IMR-90 (cell line): ENCODE measurements at regions not wholly inside any gene's neighbourhood (a gene's known extent, or its start where the extent isn't known, plus 50 kb on each side); places are given as distances from the start of the nearest gene placed in this dataset.

ENCODE experiments used
- ATAC-seq: fragments of 200-7000 bp; cut with Tn5 transposase; 2 replicates; pipeline ENCODE4 v1.9.1; 2020; ENCODE audit warnings: low read depth, mild to moderate bottlenecking, moderate library complexity
- BruUV-seq: library from RNA; stranded (reverse); fragments of 400-500 nt; replicated peaks from 2 replicates; lab custom pipeline; 2021; lab: Mats Ljungman, UMichigan
- CTCF ChIA-PET: fragments of 300-600 bp; formaldehyde crosslinking; extraction: SDS; loops from one replicate; lab custom pipeline; 2021; ENCODE audit warnings: antibody characterized with exemption; lab: Yijun Ruan, JAX
- POLR2A ChIA-PET: fragments of 300-600 bp; sonication (Branson Sonifier 250); formaldehyde crosslinking; loops from one replicate; lab custom pipeline; 2022; ENCODE audit warnings: antibody characterized with exemption; ENCODE audit not compliant: unreplicated experiment; lab: Charles Lee
- DNase-seq: peaks from one replicate; pipeline ENCODE4 v3.0.0; 2013
- H2AFZ ChIP-seq: replicated peaks from 2 replicates; pipeline ENCODE3; 2013; ENCODE audit warnings: low read length, mild to moderate bottlenecking; ENCODE audit not compliant: poor library complexity
- H2AK5ac ChIP-seq: 2 replicates; pipeline ENCODE4 v1.6.1; 2013; ENCODE audit warnings: low read depth, low read length, inconsistent platforms
- H2AK9ac ChIP-seq: replicated peaks from 2 replicates; pipeline ENCODE3; 2013; ENCODE audit warnings: mild to moderate bottlenecking, low read depth, low read length, moderate library complexity; ENCODE audit not compliant: poor library complexity
- H2BK120ac ChIP-seq: 2 replicates; pipeline ENCODE4 v1.6.1; 2013; ENCODE audit warnings: low read depth, low read length, inconsistent platforms
- H2BK15ac ChIP-seq: 3 replicates; pipeline ENCODE4 v1.6.1; 2013; ENCODE audit warnings: low read depth, low read length, inconsistent platforms
- H2BK20ac ChIP-seq: 2 replicates; pipeline ENCODE4 v1.6.1; 2013; ENCODE audit warnings: low read depth, mild to moderate bottlenecking, inconsistent platforms, low read length, moderate library complexity
- H2BK5ac ChIP-seq: 2 replicates; pipeline ENCODE4 v1.6.1; 2013; ENCODE audit warnings: mild to moderate bottlenecking, low read depth, low read length, inconsistent platforms; ENCODE audit not compliant: poor library complexity, severe bottlenecking
- H3K14ac ChIP-seq: replicated peaks from 2 replicates; pipeline ENCODE4 v1.6.1; 2013; ENCODE audit warnings: low read depth, low read length, inconsistent platforms
- H3K18ac ChIP-seq: 2 replicates; pipeline ENCODE4 v1.6.1; 2013; ENCODE audit warnings: low read depth, low read length, control low read depth
- H3K23ac ChIP-seq: 2 replicates; pipeline ENCODE4 v1.6.1; 2013; ENCODE audit warnings: low read depth, low read length, inconsistent platforms
- H3K27ac ChIP-seq: 2 replicates; pipeline ENCODE4 v1.5.1; 2013; ENCODE audit warnings: mild to moderate bottlenecking, control low read depth, low read length; ENCODE audit not compliant: insufficient read depth
- H3K27me3 ChIP-seq: 2 replicates; pipeline ENCODE4 v1.6.1; 2013; ENCODE audit warnings: low read length; ENCODE audit not compliant: control insufficient read depth, insufficient read depth
- H3K36me3 ChIP-seq: 2 replicates; pipeline ENCODE4 v1.6.1; 2013; ENCODE audit warnings: low read length, mixed read lengths; ENCODE audit not compliant: control insufficient read depth, insufficient read depth
- H3K4ac ChIP-seq: 2 replicates; pipeline ENCODE4 v1.6.1; 2013; ENCODE audit warnings: low read depth, low read length, inconsistent platforms
- H3K4me1 ChIP-seq: 2 replicates; pipeline ENCODE4 v1.6.1; 2013; ENCODE audit warnings: low read length, mixed read lengths; ENCODE audit not compliant: control insufficient read depth, insufficient read depth
- H3K4me2 ChIP-seq: 2 replicates; pipeline ENCODE4 v1.6.1; 2013; ENCODE audit warnings: low read depth, mild to moderate bottlenecking, control low read depth, low read length, moderate library complexity
- H3K4me3 ChIP-seq: 2 replicates; pipeline ENCODE4 v1.5.1; 2013; ENCODE audit warnings: low read depth, mild to moderate bottlenecking, control low read depth, low read length, moderate library complexity; ENCODE audit not compliant: insufficient read depth
- H3K56ac ChIP-seq: 2 replicates; pipeline ENCODE4 v1.6.1; 2013; ENCODE audit warnings: low read length, inconsistent platforms; ENCODE audit not compliant: insufficient read depth; ENCODE audit errors: extremely low read depth
- H3K79me1 ChIP-seq, 2 experiments: 2 replicates each; pipeline ENCODE4 v1.6.1; 2013; ENCODE audit warnings: low read length in 2 of 2, inconsistent platforms in 1 of 2, low read depth in 1 of 2
- H3K9ac ChIP-seq: 2 replicates; pipeline ENCODE4 v1.6.1; 2013; ENCODE audit warnings: low read depth, low read length, control low read depth
- H3K9me1 ChIP-seq: 2 replicates; pipeline ENCODE4 v1.6.1; 2013; ENCODE audit warnings: low read length, inconsistent platforms; ENCODE audit not compliant: insufficient read depth
- H3K9me3 ChIP-seq: 2 replicates; pipeline ENCODE4 v1.6.1; 2013; ENCODE audit warnings: low read length; ENCODE audit not compliant: control insufficient read depth, insufficient read depth
- H4K20me1 ChIP-seq: 2 replicates; pipeline ENCODE4 v1.6.1; 2013; ENCODE audit warnings: low read length, inconsistent platforms; ENCODE audit not compliant: insufficient read depth
- H4K5ac ChIP-seq: 2 replicates; pipeline ENCODE4 v1.6.1; 2013; ENCODE audit warnings: mild to moderate bottlenecking, low read depth, low read length, control low read depth
- H4K8ac ChIP-seq, 2 experiments: 2 replicates each; pipeline ENCODE4 v1.6.1; 2013; ENCODE audit warnings: low read depth in 2 of 2, low read length in 2 of 2, control low read depth in 1 of 2, inconsistent platforms in 1 of 2
- H4K91ac ChIP-seq: 2 replicates; pipeline ENCODE4 v1.6.1; 2013; ENCODE audit warnings: low read depth, low read length, inconsistent platforms; ENCODE audit not compliant: insufficient read depth
- BHLHE40 ChIP-seq: fragments of 150-350 bp; IDR thresholded peaks from 2 replicates; pipeline ENCODE4 v1.6.1; 2016; ENCODE audit warnings: mild to moderate bottlenecking, low read depth, low read length
- CEBPB ChIP-seq: IDR thresholded peaks from 2 replicates; pipeline ENCODE4 v1.6.1; 2012; ENCODE audit warnings: low read depth, low read length, improper control_type of control experiment
- CHD1 ChIP-seq: IDR thresholded peaks from 2 replicates; pipeline ENCODE4 v1.6.1; 2012; ENCODE audit warnings: low read depth, low read length, improper control_type of control experiment
- CTCF ChIP-seq: conservative IDR thresholded peaks from 2 replicates; pipeline ENCODE4 v1.5.1; 2012; ENCODE audit warnings: mild to moderate bottlenecking, low read depth, low read length, improper control_type of control experiment
- FOS ChIP-seq: fragments of 150-350 bp; IDR thresholded peaks from 2 replicates; pipeline ENCODE4 v1.6.1; 2016; ENCODE audit warnings: low read depth, low read length
- MAFK ChIP-seq: IDR thresholded peaks from 2 replicates; pipeline ENCODE4 v1.6.1; 2012; ENCODE audit warnings: low read depth, low read length, improper control_type of control experiment
- MAZ ChIP-seq: IDR thresholded peaks from 2 replicates; pipeline ENCODE4 v1.6.1; 2012; ENCODE audit warnings: low read depth, mild to moderate bottlenecking, low read length, improper control_type of control experiment, moderate library complexity, borderline replicate concordance
- MXI1 ChIP-seq: IDR thresholded peaks from 2 replicates; pipeline ENCODE4 v1.6.1; 2012; ENCODE audit warnings: low read depth, mild to moderate bottlenecking, low read length, moderate library complexity, borderline replicate concordance
- NFE2L2 ChIP-seq: fragments of 150-350 bp; IDR thresholded peaks from 2 replicates; pipeline ENCODE4 v1.6.1; 2016; ENCODE audit warnings: low read depth, mild to moderate bottlenecking, low read length
- POLR2A ChIP-seq: IDR thresholded peaks from 2 replicates; pipeline ENCODE4 v1.6.1; 2012; ENCODE audit warnings: mild to moderate bottlenecking, low read depth, low read length
- RAD21 ChIP-seq: IDR thresholded peaks from 2 replicates; pipeline ENCODE4 v1.6.1; 2012; ENCODE audit warnings: low read length, improper control_type of control experiment
- RCOR1 ChIP-seq: IDR thresholded peaks from 2 replicates; pipeline ENCODE4 v1.6.1; 2012; ENCODE audit warnings: mild to moderate bottlenecking, low read length, improper control_type of control experiment; ENCODE audit not compliant: insufficient replicate concordance
- RFX5 ChIP-seq: IDR thresholded peaks from 2 replicates; pipeline ENCODE4 v1.8.0; 2012; ENCODE audit warnings: low read depth, mild to moderate bottlenecking, low read length, moderate library complexity
- SMC3 ChIP-seq: fragments of 150-350 bp; IDR thresholded peaks from 2 replicates; pipeline ENCODE4 v1.6.1; 2016; ENCODE audit warnings: low read depth, mild to moderate bottlenecking, antibody characterized with exemption, low read length, moderate library complexity
- WGBS, 2 experiments: methylation state at CpG; one replicate each; pipeline versions ENCODE4 v1.1.5 to v1.1.7; 2013; ENCODE audit warnings: missing lambda C conversion rate in 2 of 2; ENCODE audit not compliant: insufficient read length in 1 of 2; ENCODE audit errors: extremely low coverage in 2 of 2; 5-methylcytosine and 5-hydroxymethylcytosine counted together
- dilution Hi-C: fragments of 300-500 bp; cut with HindIII; formaldehyde crosslinking; loops from one replicate; pipeline ENCODE4 v1.14.3; 2018; ENCODE audit warnings: low sequenced_read_pairs; ENCODE audit not compliant: unreplicated experiment
- in situ Hi-C: fragments of 300-500 bp; cut with MboI; formaldehyde crosslinking; loops from 3 replicates; pipeline ENCODE4 v1.14.3; 2019; ENCODE audit warnings: low sequenced_read_pairs, inconsistent platforms, mixed read lengths
- intact Hi-C: fragments of 100-400 bp; cut with micrococcal nuclease; formaldehyde crosslinking; loops from 2 replicates; pipeline ENCODE4 v1.10.0; 2022
- TF ChIP-seq, protein P1 (sequence below): fragments of 150-350 bp; IDR thresholded peaks from 2 replicates; pipeline ENCODE4 v1.6.1; 2017; ENCODE audit warnings: mild to moderate bottlenecking, antibody characterized with exemption, low read length, low read depth
- TF ChIP-seq, protein P2 (sequence below): fragments of 150-350 bp; IDR thresholded peaks from 2 replicates; pipeline ENCODE4 v1.6.1; 2016; ENCODE audit warnings: low read depth, mild to moderate bottlenecking, low read length, moderate library complexity, borderline replicate concordance

- Histone ChIP-seq H2BK5ac (no peak overlapping the region), H3K4me1 (no peaks in the 10 kb centered on the region), H3K27me3 (peaks cover 1% of the 10 kb centered on the region; the same call in 1 of the 2 replicates), H2AFZ (no peak overlapping the region), H3K9me3 (no peaks in the 10 kb centered on the region), H3K4me2 (no peak overlapping the region), H2BK15ac (no peak overlapping the region), H3K23ac (no peak overlapping the region; the same call in 1 of the 2 replicates), H4K8ac (no peak overlapping the region), H3K56ac (no peak overlapping the region), H3K4me3 (no peak overlapping the region), H4K91ac (no peak overlapping the region), H3K9me1 (no peaks in the 10 kb centered on the region), H3K18ac (no peak overlapping the region), H2BK20ac (no peak overlapping the region), H2AK5ac (no peak overlapping the region), H3K9ac (no peak overlapping the region), H2BK120ac (no peak overlapping the region), H2AK9ac (no peak overlapping the region), H4K5ac (no peak overlapping the region), H3K79me1 (no peaks in the 10 kb centered on the region), H3K14ac (no peak overlapping the region), H3K36me3 (no peaks in the 10 kb centered on the region), H3K27ac (no peak overlapping the region), H3K4ac (no peak overlapping the region), H4K20me1 (no peaks in the 10 kb centered on the region)
- TF ChIP-seq, protein P1, sequence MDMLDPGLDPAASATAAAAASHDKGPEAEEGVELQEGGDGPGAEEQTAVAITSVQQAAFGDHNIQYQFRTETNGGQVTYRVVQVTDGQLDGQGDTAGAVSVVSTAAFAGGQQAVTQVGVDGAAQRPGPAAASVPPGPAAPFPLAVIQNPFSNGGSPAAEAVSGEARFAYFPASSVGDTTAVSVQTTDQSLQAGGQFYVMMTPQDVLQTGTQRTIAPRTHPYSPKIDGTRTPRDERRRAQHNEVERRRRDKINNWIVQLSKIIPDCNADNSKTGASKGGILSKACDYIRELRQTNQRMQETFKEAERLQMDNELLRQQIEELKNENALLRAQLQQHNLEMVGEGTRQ: no peak
- TF ChIP-seq FOS (no peak), RFX5 (no peak), SMC3 (no peak), MAZ (no peak), MAFK (no peak), RCOR1 (no peak), CHD1 (no peak), RAD21 (no peak), NFE2L2 (no peak), CEBPB (no peak), CTCF (no peak), POLR2A (no peak), MXI1 (no peak), BHLHE40 (no peak)
- TF ChIP-seq, protein P2, sequence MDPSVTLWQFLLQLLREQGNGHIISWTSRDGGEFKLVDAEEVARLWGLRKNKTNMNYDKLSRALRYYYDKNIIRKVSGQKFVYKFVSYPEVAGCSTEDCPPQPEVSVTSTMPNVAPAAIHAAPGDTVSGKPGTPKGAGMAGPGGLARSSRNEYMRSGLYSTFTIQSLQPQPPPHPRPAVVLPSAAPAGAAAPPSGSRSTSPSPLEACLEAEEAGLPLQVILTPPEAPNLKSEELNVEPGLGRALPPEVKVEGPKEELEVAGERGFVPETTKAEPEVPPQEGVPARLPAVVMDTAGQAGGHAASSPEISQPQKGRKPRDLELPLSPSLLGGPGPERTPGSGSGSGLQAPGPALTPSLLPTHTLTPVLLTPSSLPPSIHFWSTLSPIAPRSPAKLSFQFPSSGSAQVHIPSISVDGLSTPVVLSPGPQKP: no peak
- CTCF ChIA-PET: no interaction called here
- BruUV-seq: no TSS peak
- DNase-seq (no peak), ATAC-seq (no peak)
- whole genome bisulfite sequencing, 2 experiments: no CpG with 5 or more reads among the region's 3 CpGs
- POLR2A ChIA-PET: no interaction called here
- in situ Hi-C loops: no loop called here
- intact Hi-C loops: no loop called here
- dilution Hi-C loops: no loop called here
These were observed 122.8 kb upstream of the TBX5 start for GRCh38 chr12:114528766-114529165.
